ENCODE measurements at regions not wholly inside any gene's neighbourhood (a gene's known extent, or its start where the extent isn't known, plus 50 kb on each side); places are given as distances from the start of the nearest gene placed in this dataset.

GRCh38 chr5:82809420-82810143, 267.6 kb downstream of the TMEM167A start:
- no peak overlapping the region for H4K91ac ChIP-seq (replicated peaks; ENCODE audit: insufficient read length, low read length)
- 80% methylated on average over 2 of the region's 2 CpGs; no CpG with 5 or more reads in 1 of the 2 experiments for WGBS, 2 experiments (ENCODE audit: extremely low coverage in 1 of 2, insufficient coverage in 1 of 2, insufficient read length in 1 of 2, insufficient replicate concordance in 2 of 2, low coverage in 1 of 2, low lambda C conversion rate in 2 of 2, missing lambda C conversion rate in 1 of 2)
- H3K4me3 ChIP-seq (ENCODE audit: extremely low read depth in 1 of 4, insufficient read depth in 2 of 4, low read depth in 3 of 4, low read length in 4 of 4): no peak overlapping the region
- no peak overlapping the region for H4K8ac ChIP-seq (ENCODE audit: extremely low read depth, insufficient read depth, low read length)
- no peaks in the 10 kb centered on the region for H3K23me2 ChIP-seq (ENCODE audit: low read depth, low read length)
- H2BK5ac ChIP-seq (ENCODE audit: low read depth, low read length): no peak overlapping the region
- H3K4me1 ChIP-seq (replicated peaks in 1 of 4; ENCODE audit: control insufficient read depth in 3 of 4, insufficient read depth in 4 of 4, low read length in 3 of 4): peaks cover 0 to 10% (median 3%) of the 10 kb centered on the region in 4 experiments; a peak in 3 of 7 replicates
- H2AK5ac ChIP-seq (ENCODE audit: low read depth, low read length): no peak overlapping the region
- no peak overlapping the region for H3K27ac ChIP-seq (ENCODE audit: low read depth, low read length)
- DNase-seq (ENCODE audit: low read depth in 1 of 2, low spot score in 2 of 2) (no peak), FAIRE-seq (no peak)
- H2BK12ac ChIP-seq (ENCODE audit: low read depth, low read length): no peak overlapping the region
- no peak overlapping the region for H2BK15ac ChIP-seq (ENCODE audit: low read length)
- H3K36me3 ChIP-seq (ENCODE audit: control insufficient read depth in 2 of 4, insufficient read depth in 4 of 4, low read length in 3 of 4): no peaks in the 10 kb centered on the region
- no peak overlapping the region for H2AFZ ChIP-seq (ENCODE audit: low read length)
- no peaks in the 10 kb centered on the region for H3K79me2 ChIP-seq (ENCODE audit: control insufficient read depth in 1 of 2, insufficient read depth in 2 of 2, low read length in 2 of 2)
- no peaks in the 10 kb centered on the region; a peak in 1 of 4 replicates for H3K9me3 ChIP-seq (ENCODE audit: insufficient read depth in 2 of 2, low read depth in 1 of 2, low read length in 1 of 2)
- no peak overlapping the region for H3K14ac ChIP-seq (ENCODE audit: insufficient read length)
- no peak overlapping the region for H3K23ac ChIP-seq (ENCODE audit: insufficient read length)
- H3K18ac ChIP-seq (ENCODE audit: extremely low read depth, low read length): no peak overlapping the region
- POLR2A ChIA-PET (ENCODE audit: partially characterized antibody): interaction anchor here (1.2 kb wide), 1 partner anchor 15 kb away, joined by 3 read pairs; no protein-coding TSS in a partner anchor
- no peak overlapping the region for H2BK20ac ChIP-seq (ENCODE audit: low read length)
- H3K4me2 ChIP-seq (ENCODE audit: insufficient read depth in 1 of 2, low read depth in 2 of 2, low read length in 2 of 2): no peak overlapping the region
- H4K20me1 ChIP-seq (replicated peaks in 1 of 2; ENCODE audit: control insufficient read depth in 1 of 2, insufficient read depth in 2 of 2, low read length in 2 of 2): no peaks in the 10 kb centered on the region
- CTCF ChIA-PET (ENCODE audit: partially characterized antibody): no interaction called here
- no peak overlapping the region for H3K4ac ChIP-seq (replicated peaks; ENCODE audit: insufficient read length, low read depth, low read length)
- no peak overlapping the region for H3K56ac ChIP-seq (replicated peaks; ENCODE audit: insufficient read length, low read depth, low read length)
- no peaks in the 10 kb centered on the region for H3K27me3 ChIP-seq (replicated peaks in 1 of 4; ENCODE audit: control insufficient read depth in 3 of 4, extremely low read depth in 1 of 4, insufficient read depth in 3 of 4, low read length in 3 of 4)
- H3K79me1 ChIP-seq (ENCODE audit: low read depth, low read length): no peaks in the 10 kb centered on the region
- no peak overlapping the region for H2BK120ac ChIP-seq (replicated peaks; ENCODE audit: low read depth, low read length)
- H4K5ac ChIP-seq (ENCODE audit: insufficient read length, low read depth, low read length): no peak overlapping the region
- H3K9ac ChIP-seq (replicated peaks in 1 of 4; ENCODE audit: extremely low read depth in 1 of 4, low read depth in 3 of 4, low read length in 3 of 4): no peak overlapping the region
- TF ChIP-seq MAX (IDR thresholded peaks at IDR 0.05): no peak

Data from H1 (cell line).